ENCODE measurements at regions not wholly inside any gene's neighbourhood (a gene's known extent, or its start where the extent isn't known, plus 50 kb on each side); places are given as distances from the start of the nearest gene placed in this dataset.

DNA sequence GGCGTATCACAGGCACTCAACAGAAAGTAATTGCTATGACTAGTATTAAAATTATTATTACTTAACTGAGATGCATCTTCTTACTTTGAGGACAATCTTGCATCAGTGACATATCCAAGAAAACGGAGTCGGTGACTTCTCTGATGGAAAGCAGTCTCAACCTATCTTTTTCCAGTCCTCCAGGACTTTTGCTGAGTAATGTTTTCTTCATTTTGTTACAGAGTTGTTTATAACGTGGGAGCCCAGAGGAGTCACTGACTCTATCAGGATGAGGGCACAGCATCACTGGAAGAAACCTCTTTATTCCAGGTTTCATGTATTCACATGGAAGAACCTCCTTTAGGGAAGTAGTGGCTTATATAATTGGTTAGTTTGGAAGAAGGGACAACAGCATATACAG is 51.5 kb upstream of the MELK start:
- Histone ChIP-seq H3K36me3 (ENCODE audit: control insufficient read depth in 4 of 4, insufficient read depth in 4 of 4, low read length in 4 of 4) (no peaks in the 10 kb centered on the region), H3K27me3 (ENCODE audit: control insufficient read depth in 3 of 3, insufficient read depth in 3 of 3, low read length in 2 of 3) (no peaks in the 10 kb centered on the region), H3K9me3 (ENCODE audit: control insufficient read depth in 4 of 4, insufficient read depth in 3 of 4, low read length in 3 of 4) (no peaks in the 10 kb centered on the region), H3K9ac (ENCODE audit: insufficient read depth in 1 of 2, low read length in 2 of 2) (no peak overlapping the region), H3K4me3 (no peak overlapping the region), H3K4me1 (ENCODE audit: control insufficient read depth in 5 of 5, insufficient read depth in 5 of 5, low read length in 5 of 5) (no peaks in the 10 kb centered on the region), H3K27ac (ENCODE audit: low read depth in 1 of 2, low read length in 1 of 2) (no peak overlapping the region)
- ATAC-seq (ENCODE audit: insufficient read depth, low FRiP score) (no peak), DNase-seq (no peak)
- TF ChIP-seq, protein P1, sequence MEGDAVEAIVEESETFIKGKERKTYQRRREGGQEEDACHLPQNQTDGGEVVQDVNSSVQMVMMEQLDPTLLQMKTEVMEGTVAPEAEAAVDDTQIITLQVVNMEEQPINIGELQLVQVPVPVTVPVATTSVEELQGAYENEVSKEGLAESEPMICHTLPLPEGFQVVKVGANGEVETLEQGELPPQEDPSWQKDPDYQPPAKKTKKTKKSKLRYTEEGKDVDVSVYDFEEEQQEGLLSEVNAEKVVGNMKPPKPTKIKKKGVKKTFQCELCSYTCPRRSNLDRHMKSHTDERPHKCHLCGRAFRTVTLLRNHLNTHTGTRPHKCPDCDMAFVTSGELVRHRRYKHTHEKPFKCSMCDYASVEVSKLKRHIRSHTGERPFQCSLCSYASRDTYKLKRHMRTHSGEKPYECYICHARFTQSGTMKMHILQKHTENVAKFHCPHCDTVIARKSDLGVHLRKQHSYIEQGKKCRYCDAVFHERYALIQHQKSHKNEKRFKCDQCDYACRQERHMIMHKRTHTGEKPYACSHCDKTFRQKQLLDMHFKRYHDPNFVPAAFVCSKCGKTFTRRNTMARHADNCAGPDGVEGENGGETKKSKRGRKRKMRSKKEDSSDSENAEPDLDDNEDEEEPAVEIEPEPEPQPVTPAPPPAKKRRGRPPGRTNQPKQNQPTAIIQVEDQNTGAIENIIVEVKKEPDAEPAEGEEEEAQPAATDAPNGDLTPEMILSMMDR (IDR thresholded peaks at IDR 0.05; ENCODE audit: control extremely low read depth, extremely low read depth) = no peak
- 74 to 85% methylated on average over 4 of the region's 4 CpGs for WGBS, 2 donors

DNA sequence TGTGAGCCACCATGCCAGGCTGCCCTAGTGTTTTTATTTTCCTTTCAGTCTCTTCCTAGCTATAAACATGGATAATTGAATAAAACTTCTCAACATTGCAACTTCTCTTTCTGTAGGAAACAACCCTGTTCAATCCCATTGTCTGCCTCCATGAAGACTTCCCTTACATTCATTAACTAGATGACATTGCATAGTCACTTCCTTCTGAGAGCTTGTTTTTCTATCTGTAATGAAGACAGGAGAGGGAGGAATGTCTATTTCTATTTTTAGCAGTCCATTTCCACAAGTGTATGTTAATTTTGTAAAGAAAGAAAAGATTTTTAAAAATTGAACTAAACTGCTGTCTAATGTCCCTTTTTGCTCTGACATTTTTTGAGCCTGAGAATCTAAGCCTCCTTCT is 55.6 kb upstream of the MELK start:
- Histone ChIP-seq H3K4me1 (ENCODE audit: control insufficient read depth in 5 of 5, insufficient read depth in 5 of 5, low read length in 5 of 5) (no peaks in the 10 kb centered on the region), H3K36me3 (ENCODE audit: control insufficient read depth in 4 of 4, insufficient read depth in 4 of 4, low read length in 4 of 4) (no peaks in the 10 kb centered on the region), H3K9ac (ENCODE audit: insufficient read depth in 1 of 2, low read length in 2 of 2) (no peak overlapping the region), H3K9me3 (ENCODE audit: control insufficient read depth in 4 of 4, insufficient read depth in 3 of 4, low read length in 3 of 4) (no peaks in the 10 kb centered on the region), H3K4me3 (no peak overlapping the region), H3K27ac (ENCODE audit: low read depth in 1 of 2, low read length in 1 of 2) (no peak overlapping the region), H3K27me3 (ENCODE audit: control insufficient read depth in 3 of 3, insufficient read depth in 3 of 3, low read length in 2 of 3) (no peaks in the 10 kb centered on the region)
- TF ChIP-seq, protein P1 (IDR thresholded peaks at IDR 0.05; ENCODE audit: control extremely low read depth, extremely low read depth) = no peak
- no peak for ATAC-seq (ENCODE audit: insufficient read depth, low FRiP score)
- no peak for DNase-seq

DNA sequence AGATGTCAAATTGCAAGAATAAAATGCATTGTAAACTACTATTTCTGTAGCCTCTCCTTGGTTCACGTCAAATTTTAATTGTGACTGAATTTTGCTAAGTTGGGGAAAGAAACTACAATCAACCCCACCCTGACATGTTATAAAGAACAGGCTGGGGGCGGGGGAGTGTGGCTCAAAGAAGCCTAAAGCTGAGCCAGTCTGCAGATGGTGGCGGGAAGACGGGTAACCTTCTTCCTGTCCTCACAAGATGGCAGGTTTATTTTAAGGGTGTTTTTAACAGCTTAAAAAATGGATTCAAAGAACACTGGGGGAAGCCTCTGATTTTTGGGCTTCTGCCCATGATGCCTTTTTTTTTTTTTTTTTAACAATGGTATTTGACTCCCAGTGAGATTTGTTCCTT is 68.5 kb upstream of the MELK start:
- TF ChIP-seq, protein P1 (IDR thresholded peaks at IDR 0.05; ENCODE audit: control extremely low read depth, extremely low read depth) = no peak
- no peaks in the 10 kb centered on the region for H3K36me3 ChIP-seq (ENCODE audit: control insufficient read depth in 4 of 4, insufficient read depth in 4 of 4, low read length in 4 of 4)
- H3K4me3 ChIP-seq = no peak overlapping the region
- no peak overlapping the region for H3K9ac ChIP-seq (ENCODE audit: insufficient read depth in 1 of 2, low read length in 2 of 2)
- ATAC-seq (ENCODE audit: insufficient read depth, low FRiP score) (no peak), DNase-seq (no peak)
- H3K27me3 ChIP-seq (ENCODE audit: control insufficient read depth in 3 of 3, insufficient read depth in 3 of 3, low read length in 2 of 3) = no peaks in the 10 kb centered on the region
- H3K4me1 ChIP-seq (ENCODE audit: control insufficient read depth in 5 of 5, insufficient read depth in 5 of 5, low read length in 5 of 5) = peaks cover 0 to 4% (median 0%) of the 10 kb centered on the region in 5 donors
- H3K9me3 ChIP-seq (ENCODE audit: control insufficient read depth in 4 of 4, insufficient read depth in 3 of 4, low read length in 3 of 4) = no peaks in the 10 kb centered on the region
- H3K27ac ChIP-seq (ENCODE audit: low read depth in 1 of 2, low read length in 1 of 2) = no peak overlapping the region
- 77 to 80% methylated on average over 4 of the region's 4 CpGs for WGBS, 2 donors

Data from lung (tissue), 11 donors.